ENCODE measurements at regions not wholly inside any gene's neighbourhood (a gene's known extent, or its start where the extent isn't known, plus 50 kb on each side); places are given as distances from the start of the nearest gene placed in this dataset.

- H3K4ac ChIP-seq (replicated peaks; ENCODE audit: insufficient read length, low read depth, low read length): no peak overlapping the region
- no peak overlapping the region for H3K56ac ChIP-seq (replicated peaks; ENCODE audit: insufficient read length, low read depth, low read length)
- H2BK120ac ChIP-seq (replicated peaks; ENCODE audit: low read depth, low read length): no peak overlapping the region
- H2BK5ac ChIP-seq (ENCODE audit: low read depth, low read length): no peak overlapping the region
- no peaks in the 10 kb centered on the region for H3K23me2 ChIP-seq (ENCODE audit: low read depth, low read length)
- H2BK15ac ChIP-seq (ENCODE audit: low read length): no peak overlapping the region
- no peak overlapping the region for H3K23ac ChIP-seq (ENCODE audit: insufficient read length)
- CTCF ChIA-PET (ENCODE audit: partially characterized antibody): no interaction called here
- WGBS, 2 experiments (ENCODE audit: extremely low coverage in 1 of 2, insufficient coverage in 1 of 2, insufficient read length in 1 of 2, insufficient replicate concordance in 2 of 2, low coverage in 1 of 2, low lambda C conversion rate in 2 of 2, missing lambda C conversion rate in 1 of 2): 81% methylated on average over 5 of the region's 5 CpGs; no CpG with 5 or more reads in 1 of the 2 experiments
- H2AK5ac ChIP-seq (ENCODE audit: low read depth, low read length): no peak overlapping the region
- H2AFZ ChIP-seq (ENCODE audit: low read length): no peak overlapping the region
- H3K4me1 ChIP-seq (replicated peaks in 1 of 4; ENCODE audit: control insufficient read depth in 3 of 4, insufficient read depth in 4 of 4, low read length in 3 of 4): no peaks in the 10 kb centered on the region
- no peaks in the 10 kb centered on the region for H3K9me3 ChIP-seq (ENCODE audit: insufficient read depth in 2 of 2, low read depth in 1 of 2, low read length in 1 of 2)
- no peaks in the 10 kb centered on the region for H3K79me1 ChIP-seq (ENCODE audit: low read depth, low read length)
- no peaks in the 10 kb centered on the region for H3K79me2 ChIP-seq (ENCODE audit: control insufficient read depth in 1 of 2, insufficient read depth in 2 of 2, low read length in 2 of 2)
- H3K27me3 ChIP-seq (replicated peaks in 1 of 4; ENCODE audit: control insufficient read depth in 3 of 4, extremely low read depth in 1 of 4, insufficient read depth in 3 of 4, low read length in 3 of 4): no peaks in the 10 kb centered on the region
- H3K9ac ChIP-seq (replicated peaks in 1 of 4; ENCODE audit: extremely low read depth in 1 of 4, low read depth in 3 of 4, low read length in 3 of 4): no peak overlapping the region
- no peaks in the 10 kb centered on the region for H4K20me1 ChIP-seq (replicated peaks in 1 of 2; ENCODE audit: control insufficient read depth in 1 of 2, insufficient read depth in 2 of 2, low read length in 2 of 2)
- no peak overlapping the region for H4K91ac ChIP-seq (replicated peaks; ENCODE audit: insufficient read length, low read length)
- no peak overlapping the region for H3K14ac ChIP-seq (ENCODE audit: insufficient read length)
- H4K5ac ChIP-seq (ENCODE audit: insufficient read length, low read depth, low read length): no peak overlapping the region
- DNase-seq (ENCODE audit: low read depth in 1 of 2, low spot score in 2 of 2): no peak
- H3K27ac ChIP-seq (ENCODE audit: low read depth, low read length): no peak overlapping the region
- H3K36me3 ChIP-seq (ENCODE audit: control insufficient read depth in 2 of 4, insufficient read depth in 4 of 4, low read length in 3 of 4): no peaks in the 10 kb centered on the region
- no peak overlapping the region for H4K8ac ChIP-seq (ENCODE audit: extremely low read depth, insufficient read depth, low read length)
- POLR2A ChIA-PET (ENCODE audit: partially characterized antibody): interaction anchor here (0.7 kb wide), 1 partner anchor 57 kb away, joined by 4 read pairs; no protein-coding TSS in a partner anchor
- TF ChIP-seq BRCA1 (IDR thresholded peaks at IDR 0.05; ENCODE audit: low read depth, low read length) (no peak), HDAC2 (IDR thresholded peaks at IDR 0.05; ENCODE audit: borderline replicate concordance in 1 of 2, low read depth in 2 of 2, low read length in 2 of 2) (no peak), JUND (IDR thresholded peaks at IDR 0.05; ENCODE audit: low read length) (no peak), RFX5 (IDR thresholded peaks at IDR 0.05; ENCODE audit: borderline replicate concordance, low read depth, low read length) (no peak), ASH2L (IDR thresholded peaks at IDR 0.05; ENCODE audit: low read length) (no peak), JUN (IDR thresholded peaks at IDR 0.05; ENCODE audit: low read depth, low read length) (no peak), SP4 (IDR thresholded peaks at IDR 0.05; ENCODE audit: low read length) (no peak), ZNF274 (IDR thresholded peaks at IDR 0.05; ENCODE audit: borderline replicate concordance, extremely low read depth, low read length) (no peak)
- no peak overlapping the region for H3K18ac ChIP-seq (ENCODE audit: extremely low read depth, low read length)
- FAIRE-seq: no peak
- no peak overlapping the region for H2BK20ac ChIP-seq (ENCODE audit: low read length)
- H3K4me2 ChIP-seq (ENCODE audit: insufficient read depth in 1 of 2, low read depth in 2 of 2, low read length in 2 of 2): no peak overlapping the region
- no peak overlapping the region for H3K4me3 ChIP-seq (ENCODE audit: extremely low read depth in 1 of 4, insufficient read depth in 2 of 4, low read depth in 3 of 4, low read length in 4 of 4)
- no peak overlapping the region for H2BK12ac ChIP-seq (ENCODE audit: low read depth, low read length)
These were observed 202.0 kb upstream of the EPHA4 start for GRCh38 chr2:221774136-221774535.

Measured in H1 (cell line).